22Rv1 (cell line): ENCODE measurements at regions not wholly inside any gene's neighbourhood (a gene's known extent, or its start where the extent isn't known, plus 50 kb on each side); places are given as distances from the start of the nearest gene placed in this dataset.

ENCODE experiments used
- CTCF ChIP-seq: fragments of 450-650 bp; IDR thresholded peaks from 2 replicates; pipeline ENCODE4 v1.5.1; 2017; ENCODE audit warnings: mild to moderate bottlenecking
- ZFX ChIP-seq: fragments of 450-650 bp; IDR thresholded peaks from 2 replicates; pipeline ENCODE4 v1.6.1; 2017; ENCODE audit warnings: antibody characterized with exemption, borderline replicate concordance

- TF ChIP-seq CTCF (no peak), ZFX (no peak)
Observed at GRCh38 chr5:141793403-141793802, 84.8 kb downstream of the PCDH1 start.
